ENCODE measurements at regions not wholly inside any gene's neighbourhood (a gene's known extent, or its start where the extent isn't known, plus 50 kb on each side); places are given as distances from the start of the nearest gene placed in this dataset.

- TF ChIP-seq HMGXB4 (CRISPR knock-in tag; IDR thresholded peaks at IDR 0.05; ENCODE audit: borderline replicate concordance) (no peak), POLR2AphosphoS2 (conservative IDR thresholded peaks at IDR 0.05; ENCODE audit: low read length) (no peak)
- TF ChIP-seq, protein P1, sequence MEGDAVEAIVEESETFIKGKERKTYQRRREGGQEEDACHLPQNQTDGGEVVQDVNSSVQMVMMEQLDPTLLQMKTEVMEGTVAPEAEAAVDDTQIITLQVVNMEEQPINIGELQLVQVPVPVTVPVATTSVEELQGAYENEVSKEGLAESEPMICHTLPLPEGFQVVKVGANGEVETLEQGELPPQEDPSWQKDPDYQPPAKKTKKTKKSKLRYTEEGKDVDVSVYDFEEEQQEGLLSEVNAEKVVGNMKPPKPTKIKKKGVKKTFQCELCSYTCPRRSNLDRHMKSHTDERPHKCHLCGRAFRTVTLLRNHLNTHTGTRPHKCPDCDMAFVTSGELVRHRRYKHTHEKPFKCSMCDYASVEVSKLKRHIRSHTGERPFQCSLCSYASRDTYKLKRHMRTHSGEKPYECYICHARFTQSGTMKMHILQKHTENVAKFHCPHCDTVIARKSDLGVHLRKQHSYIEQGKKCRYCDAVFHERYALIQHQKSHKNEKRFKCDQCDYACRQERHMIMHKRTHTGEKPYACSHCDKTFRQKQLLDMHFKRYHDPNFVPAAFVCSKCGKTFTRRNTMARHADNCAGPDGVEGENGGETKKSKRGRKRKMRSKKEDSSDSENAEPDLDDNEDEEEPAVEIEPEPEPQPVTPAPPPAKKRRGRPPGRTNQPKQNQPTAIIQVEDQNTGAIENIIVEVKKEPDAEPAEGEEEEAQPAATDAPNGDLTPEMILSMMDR (IDR thresholded peaks at IDR 0.05), result no peak
These were observed 1185.8 kb downstream of the UQCRFS1 start (continued) for GRCh38 chr19:28027116-28027515.

- CTCF ChIA-PET, result interaction anchor here (1.2 to 1.4 kb wide), 3 partner anchors 9 to 52 kb away, joined by 3 read pairs; no protein-coding TSS in a partner anchor
- WGBS (ENCODE audit: missing lambda C conversion rate), result 1% methylated on average over 3 of the region's 3 CpGs
- no peak for ATAC-seq
- Histone ChIP-seq H3K27ac (no peak overlapping the region), H3K9me3 (peaks cover 5% of the 10 kb centered on the region; the same call in 1 of the 3 replicates), H3K4me3 (no peak overlapping the region), H3K4me2 (no peak overlapping the region), H3K4me1 (no peaks in the 10 kb centered on the region)
- TF ChIP-seq ZNF302 (CRISPR knock-in tag; IDR thresholded peaks at IDR 0.05) (no peak), FOXS1 (CRISPR knock-in tag; IDR thresholded peaks at IDR 0.05) (no peak), PHF8 (IDR thresholded peaks at IDR 0.05; ENCODE audit: borderline replicate concordance, low read depth) (no peak), JUN (IDR thresholded peaks at IDR 0.05) (no peak), FOSL2 (IDR thresholded peaks at IDR 0.05) (no peak), FOSL2 (CRISPR knock-in tag; IDR thresholded peaks at IDR 0.05) (no peak)
- TF ChIP-seq, protein P2, sequence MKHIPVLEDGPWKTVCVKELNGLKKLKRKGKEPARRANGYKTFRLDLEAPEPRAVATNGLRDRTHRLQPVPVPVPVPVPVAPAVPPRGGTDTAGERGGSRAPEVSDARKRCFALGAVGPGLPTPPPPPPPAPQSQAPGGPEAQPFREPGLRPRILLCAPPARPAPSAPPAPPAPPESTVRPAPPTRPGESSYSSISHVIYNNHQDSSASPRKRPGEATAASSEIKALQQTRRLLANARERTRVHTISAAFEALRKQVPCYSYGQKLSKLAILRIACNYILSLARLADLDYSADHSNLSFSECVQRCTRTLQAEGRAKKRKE (CRISPR knock-in tag; IDR thresholded peaks at IDR 0.05; ENCODE audit: low read depth), result no peak
- TF ChIP-seq, protein P3, sequence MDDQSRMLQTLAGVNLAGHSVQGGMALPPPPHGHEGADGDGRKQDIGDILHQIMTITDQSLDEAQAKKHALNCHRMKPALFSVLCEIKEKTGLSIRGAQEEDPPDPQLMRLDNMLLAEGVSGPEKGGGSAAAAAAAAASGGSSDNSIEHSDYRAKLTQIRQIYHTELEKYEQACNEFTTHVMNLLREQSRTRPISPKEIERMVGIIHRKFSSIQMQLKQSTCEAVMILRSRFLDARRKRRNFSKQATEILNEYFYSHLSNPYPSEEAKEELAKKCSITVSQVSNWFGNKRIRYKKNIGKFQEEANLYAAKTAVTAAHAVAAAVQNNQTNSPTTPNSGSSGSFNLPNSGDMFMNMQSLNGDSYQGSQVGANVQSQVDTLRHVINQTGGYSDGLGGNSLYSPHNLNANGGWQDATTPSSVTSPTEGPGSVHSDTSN (IDR thresholded peaks at IDR 0.05), result no peak
- DNase-seq (ENCODE audit: low read depth in 1 of 2, low spot score in 1 of 2), result no peak
- POLR2A ChIA-PET, result no interaction called here
- FAIRE-seq, result no peak
These were observed 1186.3 kb downstream of the UQCRFS1 start for GRCh38 chr19:28026636-28027035.

DNA sequence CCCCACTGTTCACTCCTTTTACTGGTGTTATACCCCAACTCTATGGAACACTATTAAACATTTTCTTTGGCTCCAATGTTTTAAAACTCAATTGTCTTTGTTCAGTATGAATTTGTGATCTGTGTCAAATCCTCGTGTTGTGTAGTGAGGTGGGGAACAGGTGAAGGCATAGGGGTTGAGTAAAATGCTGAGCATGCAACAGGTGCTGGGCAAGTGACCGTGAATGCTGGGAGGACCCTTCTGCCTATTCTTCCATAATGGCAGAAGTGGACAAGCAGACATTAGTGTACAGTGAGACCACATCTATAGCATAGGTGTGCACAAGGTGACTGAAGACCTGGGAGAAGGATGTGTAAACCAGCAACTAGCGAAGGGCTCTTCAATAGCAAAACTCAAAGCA, 1188.0 kb downstream of the UQCRFS1 start:
- Histone ChIP-seq H3K27ac (no peak overlapping the region), H3K4me3 (no peak overlapping the region), H3K9me3 (peaks cover 5% of the 10 kb centered on the region; the same call in 1 of the 3 replicates), H3K4me2 (no peak overlapping the region), H3K4me1 (no peaks in the 10 kb centered on the region)
- ATAC-seq (no peak), FAIRE-seq (no peak), DNase-seq (ENCODE audit: low read depth in 1 of 2, low spot score in 1 of 2) (no peak)
- no peak for TF ChIP-seq SREBF2 (IDR thresholded peaks at IDR 0.05)
- peak; percentile 40 for TF ChIP-seq MAFK (IDR thresholded peaks at IDR 0.05; ENCODE audit: partially characterized antibody)
- 6% methylated on average over 3 of the region's 3 CpGs for WGBS (ENCODE audit: missing lambda C conversion rate)
- POLR2A ChIA-PET, result no interaction called here
- CTCF ChIA-PET, result no interaction called here

- CTCF ChIA-PET, result no interaction called here
- Histone ChIP-seq H3K9me3 (peaks cover 9% of the 10 kb centered on the region; the same call in 2 of the 3 replicates), H3K4me2 (no peak overlapping the region), H3K4me3 (no peak overlapping the region), H3K4me1 (no peaks in the 10 kb centered on the region), H3K27ac (no peak overlapping the region)
- POLR2A ChIA-PET, result no interaction called here
- ATAC-seq (no peak), DNase-seq (ENCODE audit: low read depth in 1 of 2, low spot score in 1 of 2) (no peak), FAIRE-seq (no peak)
- 3% methylated on average over 5 of the region's 5 CpGs for WGBS (ENCODE audit: missing lambda C conversion rate)
- no peak for TF ChIP-seq POLR2AphosphoS2 (conservative IDR thresholded peaks at IDR 0.05; ENCODE audit: low read length)
- TF ChIP-seq, protein P4, sequence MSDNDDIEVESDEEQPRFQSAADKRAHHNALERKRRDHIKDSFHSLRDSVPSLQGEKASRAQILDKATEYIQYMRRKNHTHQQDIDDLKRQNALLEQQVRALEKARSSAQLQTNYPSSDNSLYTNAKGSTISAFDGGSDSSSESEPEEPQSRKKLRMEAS (IDR thresholded peaks at IDR 0.05), result no peak
- TF ChIP-seq, protein P5, sequence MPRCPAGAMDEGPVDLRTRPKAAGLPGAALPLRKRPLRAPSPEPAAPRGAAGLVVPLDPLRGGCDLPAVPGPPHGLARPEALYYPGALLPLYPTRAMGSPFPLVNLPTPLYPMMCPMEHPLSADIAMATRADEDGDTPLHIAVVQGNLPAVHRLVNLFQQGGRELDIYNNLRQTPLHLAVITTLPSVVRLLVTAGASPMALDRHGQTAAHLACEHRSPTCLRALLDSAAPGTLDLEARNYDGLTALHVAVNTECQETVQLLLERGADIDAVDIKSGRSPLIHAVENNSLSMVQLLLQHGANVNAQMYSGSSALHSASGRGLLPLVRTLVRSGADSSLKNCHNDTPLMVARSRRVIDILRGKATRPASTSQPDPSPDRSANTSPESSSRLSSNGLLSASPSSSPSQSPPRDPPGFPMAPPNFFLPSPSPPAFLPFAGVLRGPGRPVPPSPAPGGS (IDR thresholded peaks at IDR 0.05), result no peak
- no peak for TF ChIP-seq FOXS1 (CRISPR knock-in tag; IDR thresholded peaks at IDR 0.05)
- no peak for TF ChIP-seq EHMT2 (IDR thresholded peaks at IDR 0.05; ENCODE audit: low read depth)
- no peak for TF ChIP-seq HEYL (CRISPR knock-in tag; IDR thresholded peaks at IDR 0.05)
- TF ChIP-seq HOXA7 (CRISPR knock-in tag; IDR thresholded peaks at IDR 0.05), result no peak
- no peak for TF ChIP-seq CBX2 (IDR thresholded peaks at IDR 0.05; ENCODE audit: borderline replicate concordance, low read depth)
- TF ChIP-seq REST (IDR thresholded peaks at IDR 0.05), result no peak
- no peak for TF ChIP-seq RNF2 (IDR thresholded peaks at IDR 0.05; ENCODE audit: borderline replicate concordance, low read depth)
These were observed 1189.9 kb downstream of the UQCRFS1 start for GRCh38 chr19:28023064-28023463.

Measured in A549 (cell line).